ACC112 (cell line): ENCODE measurements at regions not wholly inside any gene's neighbourhood (a gene's known extent, or its start where the extent isn't known, plus 50 kb on each side); places are given as distances from the start of the nearest gene placed in this dataset.
"Not testable (repeated sequence)": the region's sequence is repeated elsewhere in the genome, so short reads cannot be mapped to it uniquely, and the experiment has no call there.

Source experiments
- H2AFZ ChIP-seq: fragments of 200-600 bp; sonication (generic); one replicate; pipeline ENCODE4 v1.6.0; 2017; ENCODE audit warnings: antibody characterized with exemption, low read length; ENCODE audit not compliant: unreplicated experiment
- H3K27ac ChIP-seq: fragments of 200-600 bp; sonication (generic); 2 replicates; pipeline ENCODE4 v1.5.1; 2014; ENCODE audit warnings: low read depth, mild to moderate bottlenecking, antibody characterized with exemption, low read length, moderate library complexity
- H3K27me3 ChIP-seq: fragments of 200-600 bp; sonication (generic); 2 replicates; pipeline ENCODE4 v1.6.1; 2014; ENCODE audit warnings: mild to moderate bottlenecking, antibody characterized with exemption, low read length, moderate library complexity, mixed read lengths; ENCODE audit not compliant: insufficient read depth
- H3K36me3 ChIP-seq: fragments of 200-600 bp; sonication (generic); 2 replicates; pipeline ENCODE4 v1.6.1; 2016; ENCODE audit warnings: mild to moderate bottlenecking, antibody characterized with exemption, low read length, moderate library complexity, mixed read lengths; ENCODE audit not compliant: insufficient read depth
- H3K4me1 ChIP-seq: fragments of 200-600 bp; sonication (generic); one replicate; pipeline ENCODE4 v1.6.1; 2016; ENCODE audit warnings: low read length, mixed read lengths; ENCODE audit not compliant: insufficient read depth, unreplicated experiment, control insufficient read depth
- H3K4me3 ChIP-seq: fragments of 200-600 bp; sonication (generic); 2 replicates; pipeline ENCODE4 v1.5.1; 2014; ENCODE audit warnings: mild to moderate bottlenecking, low read depth, low read length
- H3K79me2 ChIP-seq: fragments of 200-600 bp; sonication (generic); one replicate; pipeline ENCODE4 v1.6.0; 2016; ENCODE audit warnings: low read length; ENCODE audit not compliant: control insufficient read depth, unreplicated experiment, insufficient read depth

DNA sequence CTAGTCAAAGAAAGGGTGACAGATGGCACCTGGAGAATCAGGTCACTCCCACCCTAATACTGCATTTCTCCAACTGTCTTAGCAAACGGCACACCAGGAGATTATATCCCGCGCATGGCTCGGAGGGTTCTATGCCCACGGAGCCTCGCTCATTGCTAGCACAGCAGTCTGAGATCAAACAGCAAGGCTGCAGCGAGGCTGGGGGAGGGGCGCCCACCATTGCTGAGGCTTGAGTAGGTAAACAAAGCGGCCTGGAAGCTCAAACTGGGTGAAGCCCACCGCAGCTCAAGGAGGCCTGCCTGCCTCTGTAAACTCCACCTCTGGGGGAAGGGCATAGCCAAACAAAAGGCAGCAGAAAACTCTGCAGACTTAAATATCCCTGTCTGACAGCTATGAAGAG is 268.1 kb upstream of the GRM3 start:
- H3K79me2 ChIP-seq, H3K4me1 ChIP-seq, H3K4me3 ChIP-seq, H3K27me3 ChIP-seq, H3K27ac ChIP-seq, H3K36me3 ChIP-seq, H2AFZ ChIP-seq: not testable (repeated sequence)

DNA sequence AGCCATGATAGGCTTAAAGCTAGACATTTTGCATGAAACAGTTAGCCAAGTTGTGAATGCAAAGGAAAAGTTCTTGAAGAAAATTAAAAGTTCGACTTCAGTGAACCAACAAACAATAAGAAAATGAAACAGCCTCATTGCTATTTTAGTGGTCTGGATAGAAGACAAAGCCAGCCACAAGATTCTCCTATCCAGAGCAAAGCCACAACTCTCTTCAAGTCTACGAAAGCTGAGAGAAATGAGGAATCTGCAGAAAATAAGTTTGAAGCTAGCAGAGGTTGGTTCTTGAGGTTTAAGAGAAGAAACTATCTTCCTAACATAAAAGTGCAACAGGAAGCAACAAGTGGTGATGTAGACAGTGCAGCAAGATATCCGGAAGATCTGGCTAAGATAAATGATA is 271.4 kb upstream of the GRM3 start:
- H2AFZ ChIP-seq: no peak overlapping the region
- no peak overlapping the region for H3K27ac ChIP-seq
- no peaks in the 10 kb centered on the region for H3K27me3 ChIP-seq
- H3K4me1 ChIP-seq: no peaks in the 10 kb centered on the region
- H3K4me3 ChIP-seq: no peak overlapping the region
- H3K36me3 ChIP-seq: no peaks in the 10 kb centered on the region
- H3K79me2 ChIP-seq: no peaks in the 10 kb centered on the region

DNA sequence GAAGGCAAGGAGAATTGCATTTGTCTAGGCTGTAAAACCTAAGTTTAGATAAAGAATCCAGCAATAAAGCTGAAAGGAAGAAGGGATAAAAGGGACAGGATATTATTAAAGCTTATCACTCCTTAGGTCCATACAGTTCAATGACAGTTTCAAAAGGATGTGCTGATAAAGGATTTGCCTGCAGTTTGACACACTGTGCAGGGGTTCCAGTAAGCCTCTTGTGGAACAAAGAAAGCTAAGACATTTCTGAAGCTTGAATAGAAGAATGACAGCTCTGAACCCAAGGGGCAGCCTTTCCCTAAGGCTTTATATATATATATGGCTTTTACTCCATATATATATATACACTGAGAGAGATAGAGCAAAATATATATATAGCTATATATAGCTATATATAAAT is 276.8 kb upstream of the GRM3 start:
- no peaks in the 10 kb centered on the region for H3K36me3 ChIP-seq
- H3K79me2 ChIP-seq: no peaks in the 10 kb centered on the region
- no peak overlapping the region for H3K27ac ChIP-seq
- H3K27me3 ChIP-seq: no peaks in the 10 kb centered on the region
- no peak overlapping the region for H3K4me3 ChIP-seq
- no peaks in the 10 kb centered on the region for H3K4me1 ChIP-seq
- H2AFZ ChIP-seq: no peak overlapping the region

DNA sequence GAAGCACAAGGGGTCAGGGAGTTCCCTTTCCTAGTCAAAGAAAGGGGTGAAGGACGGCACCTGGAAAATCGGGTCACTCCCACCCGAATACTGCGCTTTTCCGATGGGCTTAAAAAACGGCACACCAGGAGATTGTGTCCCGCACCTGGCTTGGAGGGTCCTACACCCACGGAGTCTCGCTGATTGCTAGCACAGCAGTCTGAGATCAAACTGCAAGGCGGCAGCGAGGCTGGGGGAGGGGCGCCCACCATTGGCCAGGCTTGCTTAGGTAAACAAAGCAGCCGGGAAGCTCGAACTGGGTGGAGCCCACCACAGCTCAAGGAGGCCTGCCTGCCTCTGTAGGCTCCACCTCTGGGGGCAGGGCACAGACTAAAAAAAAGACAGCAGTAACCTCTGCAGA is 303.3 kb upstream of the GRM3 start:
- not testable (repeated sequence) for H3K27ac ChIP-seq, H2AFZ ChIP-seq, H3K27me3 ChIP-seq, H3K79me2 ChIP-seq, H3K4me3 ChIP-seq, H3K36me3 ChIP-seq, H3K4me1 ChIP-seq

DNA sequence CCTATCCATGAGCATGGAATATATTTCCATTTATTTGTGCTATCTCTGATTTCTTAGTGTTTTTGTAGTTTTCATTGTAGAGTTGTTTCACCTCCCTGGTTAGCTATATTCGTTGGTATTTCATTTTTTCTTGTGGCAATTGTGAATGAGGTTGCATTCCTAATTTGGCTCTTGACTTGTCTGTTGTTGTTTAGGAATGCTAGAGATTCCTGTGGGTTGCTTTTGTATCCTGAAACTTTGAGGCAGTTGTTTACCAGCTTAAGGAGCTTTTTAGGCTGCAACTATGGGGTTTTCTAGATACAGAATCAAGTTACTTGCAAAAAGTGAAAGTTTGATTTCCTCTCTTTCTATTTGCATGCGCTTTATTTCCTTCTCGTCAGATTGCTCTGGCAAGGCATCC is 304.7 kb upstream of the GRM3 start:
- Histone ChIP-seq H3K36me3 (no peaks in the 10 kb centered on the region), H2AFZ (no peak overlapping the region), H3K27ac (no peak overlapping the region), H3K4me3 (no peak overlapping the region), H3K79me2 (no peaks in the 10 kb centered on the region), H3K4me1 (no peaks in the 10 kb centered on the region), H3K27me3 (no peaks in the 10 kb centered on the region)

DNA sequence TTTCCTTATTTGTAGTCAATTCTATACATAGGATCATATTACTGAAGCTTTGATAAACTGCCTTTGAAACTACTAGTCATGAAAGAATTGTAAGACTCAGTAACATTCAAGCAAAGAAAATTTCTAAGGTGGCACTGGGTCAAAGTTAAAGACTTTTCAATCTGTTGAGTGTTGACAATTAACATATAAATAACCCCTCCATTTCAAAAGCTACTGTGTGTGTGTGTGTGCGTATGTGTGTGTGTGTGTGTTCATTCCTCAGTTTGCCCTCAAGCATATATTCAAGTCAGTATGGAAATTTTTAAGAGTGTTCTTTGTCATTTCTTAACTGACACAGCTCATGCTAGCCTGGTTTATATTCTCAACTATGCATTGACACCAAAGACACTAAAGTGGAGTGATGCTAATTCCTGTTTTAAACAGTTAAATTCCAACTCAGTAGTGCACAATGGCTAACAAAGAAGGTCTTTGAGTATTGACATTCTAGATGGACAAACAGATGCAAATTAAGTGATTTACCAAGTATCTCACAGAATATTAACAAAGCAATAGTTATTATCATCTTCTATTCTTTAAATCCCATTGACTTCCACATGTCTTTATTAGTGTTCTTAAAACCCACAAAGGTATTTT is 314.8 kb upstream of the GRM3 start:
- Histone ChIP-seq H3K36me3 (no peaks in the 10 kb centered on the region), H3K79me2 (no peaks in the 10 kb centered on the region), H3K27me3 (no peaks in the 10 kb centered on the region), H3K4me1 (no peaks in the 10 kb centered on the region), H3K4me3 (no peak overlapping the region), H2AFZ (no peak overlapping the region), H3K27ac (no peak overlapping the region)

DNA sequence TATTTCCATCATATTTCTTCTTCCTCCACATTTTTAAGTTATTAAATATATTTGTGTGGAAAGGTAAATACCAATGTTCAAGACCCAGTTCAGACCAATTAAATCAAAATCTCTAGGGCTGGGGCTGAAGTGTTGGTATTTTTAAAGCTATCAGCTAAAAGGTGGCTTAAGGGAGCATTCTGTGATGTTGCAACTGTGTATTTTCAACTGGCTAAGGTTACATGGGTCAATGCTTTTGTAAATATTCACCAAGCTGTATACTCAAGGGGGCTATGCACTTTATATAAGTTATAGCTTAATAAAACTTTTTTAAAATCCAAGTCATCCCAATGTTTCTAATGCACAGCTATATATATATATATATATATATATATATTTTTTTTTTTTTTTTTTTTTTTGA is 316.9 kb upstream of the GRM3 start:
- no peaks in the 10 kb centered on the region for H3K27me3 ChIP-seq
- H3K4me1 ChIP-seq: no peaks in the 10 kb centered on the region
- no peak overlapping the region for H3K27ac ChIP-seq
- H3K79me2 ChIP-seq: no peaks in the 10 kb centered on the region
- no peak overlapping the region for H2AFZ ChIP-seq
- H3K36me3 ChIP-seq: no peaks in the 10 kb centered on the region
- no peak overlapping the region for H3K4me3 ChIP-seq

DNA sequence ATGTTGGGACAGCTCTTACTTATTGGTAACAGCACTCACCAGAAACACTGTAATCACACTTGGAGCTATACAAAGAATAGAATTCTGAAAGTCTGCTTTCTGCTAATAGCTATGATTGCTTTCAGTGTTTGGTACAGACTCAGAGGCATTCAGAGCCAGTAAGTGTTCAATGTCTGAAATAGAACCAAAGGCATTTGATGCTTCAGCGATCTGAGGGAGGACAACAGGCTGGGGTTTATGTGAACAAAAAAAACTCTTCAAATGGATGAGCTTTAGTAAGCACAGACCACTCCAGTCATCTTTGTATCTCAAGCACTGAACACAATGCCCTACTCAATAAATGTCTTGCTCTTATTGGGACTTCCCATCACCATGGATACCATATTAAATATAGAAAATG is 322.8 kb upstream of the GRM3 start:
- H3K36me3 ChIP-seq: no peaks in the 10 kb centered on the region
- no peaks in the 10 kb centered on the region for H3K27me3 ChIP-seq
- H3K27ac ChIP-seq: no peak overlapping the region
- H2AFZ ChIP-seq: no peak overlapping the region
- no peaks in the 10 kb centered on the region for H3K4me1 ChIP-seq
- no peak overlapping the region for H3K4me3 ChIP-seq
- no peaks in the 10 kb centered on the region for H3K79me2 ChIP-seq

DNA sequence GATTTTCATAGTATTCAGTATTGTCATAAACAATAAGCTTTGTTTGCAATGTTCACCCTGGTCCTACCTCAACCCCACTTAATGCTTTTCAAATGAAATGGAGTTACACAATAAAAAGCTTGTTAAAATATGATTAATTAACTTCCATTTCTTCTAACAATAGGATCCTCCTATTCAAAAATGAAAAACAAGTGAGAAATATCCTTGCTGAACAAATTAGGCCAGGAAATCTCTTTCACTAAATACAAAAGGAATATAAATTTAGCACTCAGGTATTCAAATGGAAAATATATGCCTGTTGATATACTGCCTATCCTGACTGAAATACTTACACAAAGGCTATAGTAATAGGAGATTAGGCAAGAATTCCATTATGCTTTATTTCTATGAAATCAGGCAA is 323.4 kb upstream of the GRM3 start:
- H3K79me2 ChIP-seq: no peaks in the 10 kb centered on the region
- H2AFZ ChIP-seq: no peak overlapping the region
- H3K27ac ChIP-seq: no peak overlapping the region
- H3K27me3 ChIP-seq: no peaks in the 10 kb centered on the region
- H3K4me3 ChIP-seq: no peak overlapping the region
- H3K4me1 ChIP-seq: no peaks in the 10 kb centered on the region
- H3K36me3 ChIP-seq: no peaks in the 10 kb centered on the region

DNA sequence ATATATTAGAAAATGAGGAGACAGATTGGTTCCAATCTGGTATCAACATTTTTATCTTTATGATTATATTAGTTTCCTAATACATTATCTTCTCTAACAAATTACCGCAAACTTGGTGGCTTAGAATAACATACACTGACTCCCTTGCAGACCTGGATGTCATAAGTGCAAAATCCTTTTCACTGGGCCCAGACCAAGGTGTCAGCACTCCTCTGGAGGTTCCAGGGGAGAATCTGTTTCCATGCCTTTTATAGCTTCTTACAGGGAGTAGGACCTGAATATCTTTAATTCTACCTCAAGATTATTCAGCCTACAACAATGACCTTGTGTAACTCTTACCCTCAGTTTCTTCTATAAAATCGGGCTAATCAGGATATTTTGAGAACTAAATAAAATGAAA is 329.9 kb upstream of the GRM3 start:
- H3K4me3 ChIP-seq: no peak overlapping the region
- no peaks in the 10 kb centered on the region for H3K36me3 ChIP-seq
- H3K4me1 ChIP-seq: no peaks in the 10 kb centered on the region
- no peak overlapping the region for H2AFZ ChIP-seq
- H3K79me2 ChIP-seq: no peaks in the 10 kb centered on the region
- H3K27ac ChIP-seq: no peak overlapping the region
- no peaks in the 10 kb centered on the region for H3K27me3 ChIP-seq

DNA sequence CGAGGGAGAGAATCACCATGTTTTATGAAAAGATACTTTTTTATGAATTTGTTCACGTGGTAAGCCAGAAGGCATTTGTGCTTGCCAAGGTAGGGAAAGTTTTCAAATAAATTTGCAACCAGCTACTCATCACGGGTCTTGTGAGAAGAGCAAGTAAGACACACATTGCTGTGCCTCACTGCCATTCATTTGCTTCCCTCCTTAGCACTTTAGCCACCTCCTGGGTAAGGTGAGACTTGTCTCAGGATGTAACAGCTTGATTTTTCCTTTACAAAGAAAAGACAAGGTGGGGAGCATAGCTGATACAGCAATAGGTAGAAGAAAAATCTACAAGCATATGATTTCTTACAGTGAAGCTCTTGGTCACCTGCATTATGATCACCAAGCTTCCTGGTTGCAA is 342.4 kb upstream of the GRM3 start:
- no peak overlapping the region for H2AFZ ChIP-seq
- H3K27ac ChIP-seq: no peak overlapping the region
- H3K4me3 ChIP-seq: no peak overlapping the region
- H3K79me2 ChIP-seq: no peaks in the 10 kb centered on the region
- no peaks in the 10 kb centered on the region for H3K4me1 ChIP-seq
- H3K27me3 ChIP-seq: no peaks in the 10 kb centered on the region
- no peaks in the 10 kb centered on the region for H3K36me3 ChIP-seq
